ENCODE measurements at regions not wholly inside any gene's neighbourhood (a gene's known extent, or its start where the extent isn't known, plus 50 kb on each side); places are given as distances from the start of the nearest gene placed in this dataset.

GRCh38 chr4:103307453-103308247, 109.5 kb upstream of the CENPE start:
- ATAC-seq (no peak), FAIRE-seq (no peak), DNase-seq (ENCODE audit: low read depth, low spot score) (no peak)
- POLR2A ChIA-PET, result no interaction called here
- H3K4me2 ChIP-seq (ENCODE audit: control insufficient read depth, insufficient read depth), result no peak overlapping the region
- RAD21 ChIA-PET (ENCODE audit: unreplicated experiment), result no interaction called here
- H3K27ac ChIP-seq (ENCODE audit: control insufficient read depth, insufficient read depth), result no peak overlapping the region
- intact Hi-C loops (cut with micrococcal nuclease; ENCODE audit: unreplicated experiment), result no loop called here
- H3K79me2 ChIP-seq (ENCODE audit: control insufficient read depth, insufficient read depth, low read length), result no peaks in the 10 kb centered on the region
- H4K20me1 ChIP-seq (ENCODE audit: control insufficient read depth, insufficient read depth), result no peaks in the 10 kb centered on the region
- no peaks in the 10 kb centered on the region for H3K27me3 ChIP-seq (replicated peaks in 1 of 2; ENCODE audit: control insufficient read depth in 2 of 2, insufficient read depth in 2 of 2, low read length in 1 of 2)
- H3K4me1 ChIP-seq (ENCODE audit: control insufficient read depth, insufficient read depth, low read length), result no peaks in the 10 kb centered on the region
- no peaks in the 10 kb centered on the region for H3K36me3 ChIP-seq (ENCODE audit: control insufficient read depth in 2 of 2, insufficient read depth in 2 of 2, low read length in 1 of 2)
- no peak overlapping the region for H3K4me3 ChIP-seq
- SMC1A ChIA-PET (ENCODE audit: uncharacterized antibody, unreplicated experiment), result interaction anchor here (0.6 kb wide), 1 partner anchor 244 kb away, joined by 3 read pairs; no protein-coding TSS in a partner anchor
- H3K9me3 ChIP-seq (replicated peaks; ENCODE audit: control insufficient read depth, insufficient read depth, low read length), result no peaks in the 10 kb centered on the region
- in situ Hi-C loops (cut with MboI), result no loop called here
- CTCF ChIA-PET, result interaction anchor here (1.2 kb wide), 1 partner anchor 11 kb away, joined by 4 read pairs; no protein-coding TSS in a partner anchor
- BruUV-seq (replicated peaks), result no TSS peak
- no peak overlapping the region for H2AFZ ChIP-seq (ENCODE audit: control insufficient read depth, low read depth, low read length)
- no peak overlapping the region for H3K9ac ChIP-seq (ENCODE audit: control insufficient read depth, insufficient read depth, low read length)
- WGBS (ENCODE audit: insufficient coverage, insufficient replicate concordance, low lambda C conversion rate, missing lambda C conversion rate), result 23% methylated on average over 18 of the region's 18 CpGs
- no peak for TF ChIP-seq ZNF274 (IDR thresholded peaks at IDR 0.05; ENCODE audit: insufficient read depth, insufficient read length)
- no peak for TF ChIP-seq JUND (IDR thresholded peaks at IDR 0.05; ENCODE audit: low read depth, low read length)
- no peak for TF ChIP-seq ZSCAN29 (IDR thresholded peaks at IDR 0.05)
- TF ChIP-seq BCL11A (IDR thresholded peaks at IDR 0.05; ENCODE audit: low read depth, low read length), result no peak
- TF ChIP-seq KAT2A (conservative IDR thresholded peaks at IDR 0.05; ENCODE audit: control insufficient read depth, low read depth, low read length), result no peak
- TF ChIP-seq CBX5 (IDR thresholded peaks at IDR 0.05; ENCODE audit: low read depth), result no peak
- no peak for TF ChIP-seq RAD51 (IDR thresholded peaks at IDR 0.05)
- no peak for TF ChIP-seq NR2F1 (conservative IDR thresholded peaks at IDR 0.05)
- TF ChIP-seq NKRF (conservative IDR thresholded peaks at IDR 0.05), result no peak
- no peak for TF ChIP-seq BHLHE40 (IDR thresholded peaks at IDR 0.05; ENCODE audit: borderline replicate concordance in 1 of 2, low read depth in 2 of 2, low read length in 1 of 2)
- TF ChIP-seq E2F4 (IDR thresholded peaks at IDR 0.05; ENCODE audit: low read depth, low read length), result no peak
- TF ChIP-seq NR2C2 (IDR thresholded peaks at IDR 0.05; ENCODE audit: borderline replicate concordance, control insufficient read depth, insufficient read length, low read depth), result no peak
- no peak for TF ChIP-seq STAT1 (conservative IDR thresholded peaks at IDR 0.05)
- no peak for TF ChIP-seq SREBF2 (IDR thresholded peaks at IDR 0.05; ENCODE audit: low read length)
- TF ChIP-seq NRF1 (conservative IDR thresholded peaks at IDR 0.05; ENCODE audit: low read depth, low read length), result no peak
- no peak for TF ChIP-seq PKNOX1 (IDR thresholded peaks at IDR 0.05)
- TF ChIP-seq ZNF592 (IDR thresholded peaks at IDR 0.05), result no peak

All from GM12878 (cell line).